ENCODE measurements at regions not wholly inside any gene's neighbourhood (a gene's known extent, or its start where the extent isn't known, plus 50 kb on each side); places are given as distances from the start of the nearest gene placed in this dataset.

- Histone ChIP-seq H3K36me3 (ENCODE audit: insufficient read depth, low read length, poor library complexity, severe bottlenecking) (no peaks in the 10 kb centered on the region), H3K4me3 (ENCODE audit: low read depth, low read length, poor library complexity, severe bottlenecking) (no peak overlapping the region), H3K9me3 (ENCODE audit: low read depth, low read length, poor library complexity, severe bottlenecking) (no peaks in the 10 kb centered on the region), H3K27me3 (replicated peaks; ENCODE audit: insufficient read depth, low read depth, low read length, poor library complexity) (no peaks in the 10 kb centered on the region), H3K4me1 (ENCODE audit: insufficient read depth, low read length, poor library complexity, severe bottlenecking) (no peaks in the 10 kb centered on the region), H3K27ac (ENCODE audit: low read depth, low read length, poor library complexity, severe bottlenecking) (no peak overlapping the region)
- intact Hi-C loops (cut with micrococcal nuclease; ENCODE audit: unreplicated experiment), result no loop called here
- CTCF ChIA-PET, result no interaction called here
- BruUV-seq (replicated peaks), result no TSS peak
- DNase-seq (ENCODE audit: low spot score), result no peak
- POLR2A ChIA-PET (ENCODE audit: low non-redundant PET), result no interaction called here
- TF ChIP-seq EZH2 (IDR thresholded peaks at IDR 0.05; ENCODE audit: borderline replicate concordance, low read depth, low read length, poor library complexity, severe bottlenecking), result no peak
- no peak for TF ChIP-seq CTCF (conservative IDR thresholded peaks at IDR 0.05; ENCODE audit: low read depth, low read length)
Measured at GRCh38 chr11:70813651-70814050, 415.3 kb downstream of the CTTN start.

- Histone ChIP-seq H3K4me3 (ENCODE audit: low read depth, low read length, poor library complexity, severe bottlenecking) (no peak overlapping the region), H3K27me3 (replicated peaks; ENCODE audit: insufficient read depth, low read depth, low read length, poor library complexity) (no peaks in the 10 kb centered on the region), H3K4me1 (ENCODE audit: insufficient read depth, low read length, poor library complexity, severe bottlenecking) (no peaks in the 10 kb centered on the region), H3K36me3 (ENCODE audit: insufficient read depth, low read length, poor library complexity, severe bottlenecking) (no peaks in the 10 kb centered on the region), H3K27ac (ENCODE audit: low read depth, low read length, poor library complexity, severe bottlenecking) (no peak overlapping the region), H3K9me3 (ENCODE audit: low read depth, low read length, poor library complexity, severe bottlenecking) (no peaks in the 10 kb centered on the region)
- TF ChIP-seq EZH2 (IDR thresholded peaks at IDR 0.05; ENCODE audit: borderline replicate concordance, low read depth, low read length, poor library complexity, severe bottlenecking) (no peak), CTCF (conservative IDR thresholded peaks at IDR 0.05; ENCODE audit: low read depth, low read length) (no peak)
- POLR2A ChIA-PET (ENCODE audit: low non-redundant PET), result interaction anchor here (0.6 kb wide), 1 partner anchor 126 kb away, joined by 3 read pairs; no protein-coding TSS in a partner anchor
- CTCF ChIA-PET, result interaction anchor here (0.6 to 0.7 kb wide), 2 partner anchors 89 to 1399 kb away, joined by 3 read pairs; no protein-coding TSS in a partner anchor
- DNase-seq (ENCODE audit: low spot score), result no peak
- BruUV-seq (replicated peaks), result no TSS peak
- intact Hi-C loops (cut with micrococcal nuclease; ENCODE audit: unreplicated experiment), result loop anchor here (1.0 kb wide), 1 partner anchor 265 kb away; no protein-coding TSS in a partner anchor
Measured at GRCh38 chr11:70815485-70815832, 417.1 kb downstream of the CTTN start.

- no peaks in the 10 kb centered on the region for H3K9me3 ChIP-seq (ENCODE audit: low read depth, low read length, poor library complexity, severe bottlenecking)
- H3K4me1 ChIP-seq (ENCODE audit: insufficient read depth, low read length, poor library complexity, severe bottlenecking), result no peaks in the 10 kb centered on the region
- no peak for TF ChIP-seq CTCF (conservative IDR thresholded peaks at IDR 0.05; ENCODE audit: low read depth, low read length)
- TF ChIP-seq EZH2 (IDR thresholded peaks at IDR 0.05; ENCODE audit: borderline replicate concordance, low read depth, low read length, poor library complexity, severe bottlenecking), result no peak
- DNase-seq (ENCODE audit: low spot score), result no peak
- H3K27me3 ChIP-seq (replicated peaks; ENCODE audit: insufficient read depth, low read depth, low read length, poor library complexity), result no peaks in the 10 kb centered on the region
- intact Hi-C loops (cut with micrococcal nuclease; ENCODE audit: unreplicated experiment), result no loop called here
- ChIA-PET CTCF (no interaction called here), POLR2A (ENCODE audit: low non-redundant PET) (no interaction called here)
- H3K36me3 ChIP-seq (ENCODE audit: insufficient read depth, low read length, poor library complexity, severe bottlenecking), result no peaks in the 10 kb centered on the region
- H3K27ac ChIP-seq (ENCODE audit: low read depth, low read length, poor library complexity, severe bottlenecking), result no peak overlapping the region
- no peak overlapping the region for H3K4me3 ChIP-seq (ENCODE audit: low read depth, low read length, poor library complexity, severe bottlenecking)
- no TSS peak for BruUV-seq (replicated peaks)
Measured at GRCh38 chr11:70816156-70816678, 417.9 kb downstream of the CTTN start.

Measured in A673 (cell line).